Right hindlimb (tissue), 1 donor: ENCODE measurements at regions not wholly inside any gene's neighbourhood (a gene's known extent, or its start where the extent isn't known, plus 50 kb on each side); places are given as distances from the start of the nearest gene placed in this dataset.

ENCODE experiments used
- DNase-seq: peaks from one replicate; pipeline ENCODE4 v3.0.0-alpha.2; 2018

- DNase-seq: no peak
These were observed 52.0 kb upstream of the TANC2 start for GRCh38 chr17:62913991-62914570.

- DNase-seq: no peak
These were observed 53.7 kb upstream of the TANC2 start for GRCh38 chr17:62912363-62912762.

- no peak for DNase-seq
These were observed 54.9 kb upstream of the TANC2 start for GRCh38 chr17:62911114-62911513.

DNA sequence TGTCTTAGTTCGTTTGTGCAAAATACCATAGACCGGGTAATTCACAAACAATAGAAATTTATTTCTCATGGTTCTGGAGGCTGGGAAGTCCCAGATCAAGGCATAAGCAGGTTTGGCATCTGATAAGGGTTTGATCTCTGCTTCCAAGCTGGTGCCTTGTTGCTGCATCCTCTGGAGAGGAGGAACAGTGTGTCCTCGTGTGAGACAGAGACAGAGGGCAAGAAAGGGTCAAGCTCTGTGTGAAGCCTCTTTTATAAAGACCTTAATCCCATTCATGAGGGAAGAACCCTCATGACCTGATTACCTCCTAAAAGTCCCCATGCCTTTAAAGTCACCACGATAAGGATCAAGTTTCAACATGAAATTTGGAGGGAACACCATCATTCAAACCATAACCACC, 55.8 kb upstream of the TANC2 start:
- DNase-seq: no peak

DNA sequence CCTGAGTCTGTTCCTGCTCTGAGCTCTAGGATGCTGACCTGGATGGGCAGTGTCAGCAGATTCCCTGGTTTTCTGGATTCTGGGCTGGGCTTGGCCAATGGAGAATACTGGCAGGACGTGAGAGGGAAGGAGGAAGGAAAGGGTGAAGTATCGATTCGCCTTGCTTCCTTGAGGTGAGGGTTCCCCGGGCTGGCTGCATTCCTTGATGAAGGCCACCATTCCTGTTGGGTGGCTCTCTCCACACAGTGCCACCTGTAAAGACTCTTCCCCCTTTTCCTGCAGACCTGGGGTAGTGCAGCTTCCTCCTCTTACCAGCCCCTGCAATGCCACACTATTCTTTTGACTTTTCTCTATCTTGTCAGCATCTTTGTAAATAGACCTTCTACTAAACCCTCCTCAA, 58.1 kb upstream of the TANC2 start:
- DNase-seq: no peak

GRCh38 chr17:62906881-62907280, 59.2 kb upstream of the TANC2 start:
- no peak for DNase-seq

DNA sequence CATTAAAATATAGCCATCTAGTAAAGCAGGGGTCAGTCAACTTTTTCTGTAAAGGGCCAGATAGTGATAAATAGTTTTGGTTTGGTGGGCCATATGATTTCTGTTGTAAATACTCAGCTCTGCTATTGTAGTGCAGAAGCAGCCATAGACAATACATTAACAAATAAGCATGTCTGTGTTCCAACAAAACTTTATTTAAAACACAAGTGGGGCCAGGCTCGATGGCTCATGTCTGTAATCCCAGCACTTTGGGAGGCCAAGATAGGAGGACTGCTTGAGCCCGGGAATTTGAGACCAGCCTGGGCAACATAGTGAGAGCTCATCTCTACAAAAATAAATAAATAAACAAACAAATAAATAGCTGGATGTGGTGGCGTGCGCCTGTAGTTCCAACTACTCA, 60.8 kb upstream of the TANC2 start:
- DNase-seq: no peak

DNA sequence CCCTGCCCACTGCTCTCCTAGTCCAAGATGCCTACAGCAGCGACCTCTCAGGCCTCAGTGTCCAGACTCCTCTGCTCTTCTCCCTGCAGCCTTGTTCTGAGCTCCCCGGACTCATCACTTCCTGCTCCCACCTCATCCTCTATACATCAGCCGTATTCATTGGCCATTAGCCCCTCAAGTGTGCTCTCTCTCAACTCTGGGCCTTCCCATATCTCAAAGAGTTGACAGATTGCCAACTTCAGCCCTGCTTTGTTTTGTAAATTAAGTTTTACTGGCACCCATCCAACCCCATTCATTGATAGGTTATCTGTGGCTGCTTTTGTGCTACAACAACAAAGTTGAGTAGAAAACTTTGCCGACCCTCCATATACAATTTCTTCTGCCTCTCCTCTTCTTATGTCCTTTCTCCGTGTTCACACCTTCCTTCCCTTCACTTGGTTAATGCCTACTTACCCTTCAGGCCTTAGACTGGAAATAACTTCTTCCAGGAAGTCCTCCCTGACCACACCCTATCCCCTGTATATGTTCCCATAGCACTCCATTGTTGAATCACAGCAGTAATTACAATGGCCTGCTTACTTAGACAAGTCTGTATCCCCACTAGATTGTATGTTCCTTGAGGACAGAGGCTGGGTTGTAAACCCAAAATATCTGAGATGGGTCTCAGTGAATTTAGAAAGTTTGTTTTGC, 63.4 kb upstream of the TANC2 start:
- no peak for DNase-seq

- DNase-seq: no peak
These were observed 64.5 kb upstream of the TANC2 start for GRCh38 chr17:62901544-62901943.

DNA sequence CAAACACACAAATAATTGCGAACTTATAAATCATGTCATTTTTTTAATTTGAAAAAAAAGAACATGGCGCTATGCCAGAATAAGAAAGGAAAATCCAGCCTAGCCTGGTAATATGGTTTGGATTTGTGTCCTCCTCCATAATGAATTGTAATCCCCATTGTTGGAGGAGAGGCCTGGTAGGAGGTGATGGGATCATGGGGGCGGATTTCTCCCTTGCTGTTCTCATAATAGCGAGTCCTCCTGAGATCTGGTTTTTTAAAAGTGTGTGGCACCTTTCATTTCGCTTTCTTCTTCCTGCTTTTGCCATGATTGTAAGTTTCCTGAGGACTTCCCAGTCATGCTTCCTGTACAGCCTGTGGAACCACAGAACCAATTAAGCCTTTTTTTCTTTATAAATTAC, 65.9 kb upstream of the TANC2 start:
- no peak for DNase-seq

- DNase-seq: peak; percentile 39
These were observed 66.7 kb upstream of the TANC2 start for GRCh38 chr17:62899361-62899760.

- DNase-seq: peak; percentile 88
These were observed 67.7 kb upstream of the TANC2 start for GRCh38 chr17:62898239-62898864.

DNA sequence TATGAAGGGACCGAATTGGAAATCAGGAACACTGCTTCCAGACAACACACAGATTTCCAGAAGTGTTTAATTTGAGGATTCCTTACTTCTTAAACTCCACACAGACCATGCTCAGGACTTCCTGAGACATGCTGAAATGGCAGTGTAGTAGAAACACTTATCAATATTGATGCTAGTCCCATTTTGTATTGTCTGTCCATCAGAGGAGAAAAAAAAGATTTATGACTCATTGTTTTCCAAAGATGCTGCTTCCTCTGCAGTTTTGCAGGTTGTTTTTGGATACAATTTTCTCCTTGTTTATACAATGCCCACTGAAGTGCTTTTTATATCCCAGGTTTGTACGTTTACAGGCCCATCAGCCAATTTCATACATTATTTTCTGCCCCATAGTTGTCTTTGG, 68.3 kb upstream of the TANC2 start:
- DNase-seq: no peak

DNA sequence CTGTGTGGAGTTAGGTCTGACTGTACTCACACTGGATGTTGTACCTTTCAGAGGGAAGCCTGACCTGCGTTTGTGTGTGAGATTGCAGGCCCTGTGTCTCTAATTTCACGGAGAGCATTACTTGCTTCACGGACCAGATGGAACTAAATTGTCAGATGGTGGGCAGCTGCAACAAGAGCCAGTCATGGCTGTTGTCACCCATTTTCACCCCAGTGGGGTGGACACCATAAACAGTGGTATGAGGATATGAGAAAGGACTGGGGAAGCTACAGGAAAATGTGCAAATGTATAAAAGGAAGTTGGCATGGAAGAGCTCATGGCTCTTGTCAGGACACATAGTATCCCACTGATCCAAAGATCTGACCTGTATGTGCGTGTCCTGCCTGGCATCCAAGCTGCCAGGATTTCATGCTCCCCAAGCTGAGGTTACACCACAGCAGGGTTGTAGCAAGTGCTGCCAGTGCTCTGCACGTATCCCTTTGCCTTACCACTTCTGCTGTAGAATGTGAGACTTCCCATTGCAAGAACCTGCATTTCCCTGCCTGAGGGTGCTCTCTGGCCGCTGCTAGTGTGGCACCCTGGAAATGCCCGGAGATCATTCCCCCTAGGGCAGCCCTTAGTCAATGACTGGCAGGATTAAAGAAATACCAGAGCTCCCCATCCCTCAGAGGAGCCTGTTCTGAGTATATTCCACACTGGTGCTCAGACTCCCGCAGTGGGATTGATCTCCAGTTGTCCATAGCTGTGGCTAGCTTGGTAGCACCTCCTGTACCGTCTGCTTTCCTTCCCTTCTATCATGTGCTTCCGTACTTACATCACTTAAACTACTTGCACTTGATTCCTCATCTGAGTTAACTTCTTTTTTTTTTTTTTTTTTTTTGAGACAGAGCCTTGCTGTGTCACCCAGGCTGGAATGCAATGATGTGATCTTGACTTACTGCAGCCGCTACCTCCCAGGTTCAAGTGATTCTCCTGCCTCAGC, 70.4 kb upstream of the TANC2 start:
- DNase-seq: peak; percentile 50

DNA sequence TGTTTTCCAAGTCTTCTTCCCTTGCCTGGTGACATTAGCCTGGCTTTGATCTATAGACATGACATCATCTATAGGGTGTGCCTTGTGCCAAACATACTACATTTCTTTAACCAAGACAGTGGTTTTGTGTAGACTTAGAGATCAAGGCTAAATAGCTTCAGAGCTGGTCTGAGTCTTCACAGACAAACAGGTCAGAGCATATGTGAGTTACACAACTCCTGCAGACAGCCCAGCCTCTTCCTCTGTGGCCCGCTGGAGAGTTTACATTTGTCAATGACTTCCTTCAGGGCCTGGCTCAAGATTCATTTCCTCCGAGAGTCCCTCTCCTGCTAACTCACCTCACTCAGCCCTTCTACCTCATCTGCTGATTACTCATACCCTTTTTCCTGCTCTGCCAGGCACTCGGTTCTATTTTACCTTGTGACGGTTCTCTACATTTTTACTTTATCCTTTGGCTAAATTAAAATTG, 73.1 kb upstream of the TANC2 start:
- peak; percentile 63 for DNase-seq

DNA sequence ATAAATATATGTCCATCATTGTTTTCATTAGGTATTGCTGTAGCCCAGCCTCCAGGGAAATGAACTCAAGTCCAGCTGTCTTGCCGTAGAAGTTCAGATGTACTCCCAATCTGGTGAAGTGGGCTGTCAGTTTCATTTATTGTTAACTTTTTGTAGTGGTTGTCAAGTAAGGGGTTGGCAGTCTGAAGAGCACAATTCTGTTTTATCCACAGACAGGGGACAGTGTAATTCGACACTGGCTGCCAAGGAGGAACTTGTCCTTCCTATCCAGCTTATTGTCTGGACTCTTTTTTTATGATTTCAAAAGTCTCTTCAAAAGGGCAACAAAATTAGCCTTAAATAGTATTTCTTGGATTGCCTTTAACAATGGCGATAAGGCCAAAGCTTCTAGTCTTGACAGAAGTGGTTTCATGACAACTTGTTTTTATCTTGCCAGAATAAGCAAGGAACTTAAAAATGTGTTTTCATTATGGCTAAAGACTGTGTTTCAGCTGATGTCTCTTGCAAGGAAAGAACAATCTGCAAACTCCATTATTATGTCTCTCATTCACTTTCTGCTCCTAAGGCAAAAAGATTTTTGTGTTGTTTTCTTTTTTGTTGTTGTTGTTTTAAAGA, 73.9 kb upstream of the TANC2 start:
- no peak for DNase-seq

DNA sequence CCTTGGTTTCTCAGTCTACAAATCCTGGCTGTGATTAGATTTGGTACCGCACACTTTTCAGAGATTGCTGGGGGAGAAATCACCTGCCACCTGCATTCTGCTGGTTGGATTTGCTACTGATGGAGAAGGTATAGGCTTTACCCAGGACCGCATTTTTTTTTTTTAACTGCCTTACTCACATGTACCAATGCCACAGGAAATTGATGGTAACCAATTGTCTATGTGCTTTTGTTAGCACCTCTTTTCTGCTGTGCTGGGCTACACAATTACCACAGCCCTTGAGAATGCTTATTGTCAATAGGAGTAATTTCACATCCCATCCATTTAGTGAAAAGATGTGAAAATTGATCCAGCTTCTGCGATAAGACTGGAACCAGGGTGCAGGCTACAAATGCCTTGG, 74.4 kb upstream of the TANC2 start:
- no peak for DNase-seq

DNA sequence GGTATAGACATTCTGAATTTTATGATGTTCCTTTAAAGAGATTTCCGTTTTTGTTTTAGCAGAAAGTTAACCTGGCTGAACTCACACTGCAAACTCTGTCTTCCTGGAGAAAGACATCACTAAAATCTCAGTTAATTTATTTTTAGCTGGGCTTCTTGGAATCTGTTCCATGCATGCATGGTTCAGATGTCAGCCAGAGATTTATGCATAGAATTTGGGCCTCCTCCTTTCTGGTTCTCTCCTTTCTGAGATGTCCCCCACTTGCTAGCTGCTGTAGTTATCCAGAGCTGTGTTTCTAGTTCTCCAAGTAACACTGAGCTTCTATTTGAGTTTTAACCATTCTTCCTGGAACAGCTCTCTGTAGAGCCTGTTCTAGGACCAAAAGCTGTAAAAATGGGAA, 77.3 kb upstream of the TANC2 start:
- DNase-seq: no peak

- DNase-seq: no peak
These were observed 77.9 kb upstream of the TANC2 start for GRCh38 chr17:62888148-62888547.

GRCh38 chr17:62887437-62887836, 78.6 kb upstream of the TANC2 start:
- no peak for DNase-seq

DNA sequence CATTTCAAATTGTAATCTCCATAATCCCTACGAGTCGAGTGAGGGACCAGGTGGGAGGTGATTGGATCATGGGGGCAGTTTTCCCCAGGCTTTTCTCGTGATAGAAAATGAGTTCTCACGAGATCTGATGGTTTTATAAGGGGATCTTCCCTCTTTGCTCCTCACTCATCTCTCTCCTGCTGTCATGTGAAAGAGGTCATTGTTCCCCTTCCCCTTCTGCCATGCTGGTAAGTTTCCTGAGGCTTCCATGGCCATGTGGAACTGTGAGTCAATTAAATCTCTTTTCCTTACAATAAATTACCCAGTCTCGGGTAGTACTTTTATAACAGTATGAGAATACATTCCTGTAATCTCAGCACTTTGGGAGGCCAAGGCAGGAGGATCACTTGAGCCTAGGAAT, 76.7 kb upstream of the MARCHF10 start:
- DNase-seq: no peak

DNA sequence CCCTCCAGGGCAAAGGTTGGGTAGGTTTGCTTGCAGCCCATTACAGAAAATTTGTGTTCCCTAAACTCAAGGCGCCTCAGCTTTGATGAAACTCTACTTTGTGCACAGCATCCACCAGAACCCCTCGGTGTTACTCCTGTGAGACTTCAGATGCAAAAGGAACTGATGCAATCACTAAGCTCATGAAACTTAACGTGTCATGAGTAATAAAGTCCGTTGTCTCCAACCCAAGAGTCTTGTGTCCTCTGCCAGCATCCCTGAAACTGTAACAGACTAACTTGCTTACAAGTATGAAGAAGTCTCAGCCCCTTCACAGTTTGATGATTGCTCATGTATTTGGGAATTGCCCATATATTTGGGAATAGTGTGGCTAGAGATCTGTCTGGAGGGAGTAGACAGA, 74.8 kb upstream of the MARCHF10 start:
- no peak for DNase-seq

GRCh38 chr17:62882284-62882683, 74.2 kb upstream of the MARCHF10 start:
- no peak for DNase-seq
